ENCODE measurements at regions not wholly inside any gene's neighbourhood (a gene's known extent, or its start where the extent isn't known, plus 50 kb on each side); places are given as distances from the start of the nearest gene placed in this dataset.

GRCh38 chr12:74317741-74318140 is 219.9 kb upstream of the ATXN7L3B start:
- H3K27ac ChIP-seq (ENCODE audit: low read length): no peak overlapping the region
- no peaks in the 10 kb centered on the region for H3K9me3 ChIP-seq (replicated peaks; ENCODE audit: insufficient read depth, low read length)
- H3K4me1 ChIP-seq (ENCODE audit: low read length): no peaks in the 10 kb centered on the region
- H2AFZ ChIP-seq (ENCODE audit: low read length): no peak overlapping the region
- H3K4me2 ChIP-seq (ENCODE audit: low read depth, low read length): no peak overlapping the region
- no peaks in the 10 kb centered on the region for H3K27me3 ChIP-seq (replicated peaks; ENCODE audit: insufficient read depth, low read length)
- no peaks in the 10 kb centered on the region for H3F3A ChIP-seq (ENCODE audit: insufficient read depth, low read length)
- H3K9ac ChIP-seq (ENCODE audit: low read length): no peak overlapping the region
- TF ChIP-seq EZH2 (optimal IDR thresholded peaks at IDR 0.05; ENCODE audit: low read depth, low read length) (no peak), EZH2phosphoT487 (IDR thresholded peaks at IDR 0.05; ENCODE audit: low read length) (no peak)
- TF ChIP-seq, protein P1, sequence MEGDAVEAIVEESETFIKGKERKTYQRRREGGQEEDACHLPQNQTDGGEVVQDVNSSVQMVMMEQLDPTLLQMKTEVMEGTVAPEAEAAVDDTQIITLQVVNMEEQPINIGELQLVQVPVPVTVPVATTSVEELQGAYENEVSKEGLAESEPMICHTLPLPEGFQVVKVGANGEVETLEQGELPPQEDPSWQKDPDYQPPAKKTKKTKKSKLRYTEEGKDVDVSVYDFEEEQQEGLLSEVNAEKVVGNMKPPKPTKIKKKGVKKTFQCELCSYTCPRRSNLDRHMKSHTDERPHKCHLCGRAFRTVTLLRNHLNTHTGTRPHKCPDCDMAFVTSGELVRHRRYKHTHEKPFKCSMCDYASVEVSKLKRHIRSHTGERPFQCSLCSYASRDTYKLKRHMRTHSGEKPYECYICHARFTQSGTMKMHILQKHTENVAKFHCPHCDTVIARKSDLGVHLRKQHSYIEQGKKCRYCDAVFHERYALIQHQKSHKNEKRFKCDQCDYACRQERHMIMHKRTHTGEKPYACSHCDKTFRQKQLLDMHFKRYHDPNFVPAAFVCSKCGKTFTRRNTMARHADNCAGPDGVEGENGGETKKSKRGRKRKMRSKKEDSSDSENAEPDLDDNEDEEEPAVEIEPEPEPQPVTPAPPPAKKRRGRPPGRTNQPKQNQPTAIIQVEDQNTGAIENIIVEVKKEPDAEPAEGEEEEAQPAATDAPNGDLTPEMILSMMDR (IDR thresholded peaks at IDR 0.05; ENCODE audit: low read length): no peak
- no peaks in the 10 kb centered on the region for H3K79me2 ChIP-seq (ENCODE audit: low read length)
- no peaks in the 10 kb centered on the region for H4K20me1 ChIP-seq (ENCODE audit: insufficient read depth, low read length)
- H3K9me2 ChIP-seq (replicated peaks; ENCODE audit: insufficient read depth, low read length): no peaks in the 10 kb centered on the region
- H3K4me3 ChIP-seq (ENCODE audit: low read length): no peak overlapping the region
- H3K36me3 ChIP-seq (replicated peaks; ENCODE audit: insufficient read depth, low read length): no peaks in the 10 kb centered on the region
- no peak for DNase-seq

DNA sequence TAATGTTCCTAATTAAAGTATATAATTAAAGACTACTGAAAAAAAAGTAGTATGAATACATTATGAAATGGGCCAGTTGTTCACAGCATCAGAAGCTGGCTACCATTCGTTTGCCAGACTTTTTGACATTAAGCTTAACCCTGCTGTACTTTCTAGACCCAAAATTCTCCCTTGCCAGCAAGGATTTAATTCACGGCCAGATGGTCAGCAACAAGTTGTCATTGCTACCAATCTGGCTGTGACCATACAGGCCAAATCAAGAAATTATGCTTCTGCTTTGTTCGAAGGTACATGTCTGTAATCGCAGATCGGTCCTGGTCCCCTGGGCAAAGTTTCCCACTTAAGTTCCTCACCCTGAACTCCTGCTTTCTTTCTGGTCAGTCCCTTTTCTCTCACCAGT is 217.7 kb upstream of the ATXN7L3B start:
- DNase-seq: no peak
- Histone ChIP-seq H3K4me2 (ENCODE audit: low read depth, low read length) (no peak overlapping the region), H3K27ac (ENCODE audit: low read length) (no peak overlapping the region), H3K36me3 (replicated peaks; ENCODE audit: insufficient read depth, low read length) (no peaks in the 10 kb centered on the region), H2AFZ (ENCODE audit: low read length) (no peak overlapping the region), H3K9me3 (replicated peaks; ENCODE audit: insufficient read depth, low read length) (no peaks in the 10 kb centered on the region), H3K27me3 (replicated peaks; ENCODE audit: insufficient read depth, low read length) (no peaks in the 10 kb centered on the region), H3K4me1 (ENCODE audit: low read length) (no peaks in the 10 kb centered on the region), H3K4me3 (ENCODE audit: low read length) (no peak overlapping the region), H3K9me2 (replicated peaks; ENCODE audit: insufficient read depth, low read length) (no peaks in the 10 kb centered on the region), H3F3A (ENCODE audit: insufficient read depth, low read length) (no peaks in the 10 kb centered on the region), H3K79me2 (ENCODE audit: low read length) (no peaks in the 10 kb centered on the region), H4K20me1 (ENCODE audit: insufficient read depth, low read length) (no peaks in the 10 kb centered on the region), H3K9ac (ENCODE audit: low read length) (no peak overlapping the region)
- TF ChIP-seq, protein P1 (IDR thresholded peaks at IDR 0.05; ENCODE audit: low read length): no peak
- TF ChIP-seq EZH2phosphoT487 (IDR thresholded peaks at IDR 0.05; ENCODE audit: low read length) (no peak), EZH2 (optimal IDR thresholded peaks at IDR 0.05; ENCODE audit: low read depth, low read length) (no peak)

GRCh38 chr12:74321381-74321780 is 216.3 kb upstream of the ATXN7L3B start:
- H3K79me2 ChIP-seq (ENCODE audit: low read length): no peaks in the 10 kb centered on the region
- H2AFZ ChIP-seq (ENCODE audit: low read length): no peak overlapping the region
- H3K4me3 ChIP-seq (ENCODE audit: low read length): no peak overlapping the region
- no peaks in the 10 kb centered on the region for H3K27me3 ChIP-seq (replicated peaks; ENCODE audit: insufficient read depth, low read length)
- no peak for TF ChIP-seq EZH2 (optimal IDR thresholded peaks at IDR 0.05; ENCODE audit: low read depth, low read length)
- no peak for TF ChIP-seq EZH2phosphoT487 (IDR thresholded peaks at IDR 0.05; ENCODE audit: low read length)
- no peak overlapping the region for H3K4me2 ChIP-seq (ENCODE audit: low read depth, low read length)
- H3K9ac ChIP-seq (ENCODE audit: low read length): no peak overlapping the region
- DNase-seq: no peak
- no peaks in the 10 kb centered on the region for H3K9me2 ChIP-seq (replicated peaks; ENCODE audit: insufficient read depth, low read length)
- no peaks in the 10 kb centered on the region for H3K9me3 ChIP-seq (replicated peaks; ENCODE audit: insufficient read depth, low read length)
- H3K36me3 ChIP-seq (replicated peaks; ENCODE audit: insufficient read depth, low read length): no peaks in the 10 kb centered on the region
- H3F3A ChIP-seq (ENCODE audit: insufficient read depth, low read length): no peaks in the 10 kb centered on the region
- no peaks in the 10 kb centered on the region for H3K4me1 ChIP-seq (ENCODE audit: low read length)
- H3K27ac ChIP-seq (ENCODE audit: low read length): no peak overlapping the region
- H4K20me1 ChIP-seq (ENCODE audit: insufficient read depth, low read length): no peaks in the 10 kb centered on the region

- Histone ChIP-seq H3K4me3 (ENCODE audit: low read length) (no peak overlapping the region), H3K4me1 (ENCODE audit: low read length) (no peaks in the 10 kb centered on the region), H3K27ac (ENCODE audit: low read length) (no peak overlapping the region), H3K27me3 (replicated peaks; ENCODE audit: insufficient read depth, low read length) (no peaks in the 10 kb centered on the region), H3K4me2 (ENCODE audit: low read depth, low read length) (no peak overlapping the region), H3K9ac (ENCODE audit: low read length) (no peak overlapping the region), H4K20me1 (ENCODE audit: insufficient read depth, low read length) (no peaks in the 10 kb centered on the region), H3K79me2 (ENCODE audit: low read length) (no peaks in the 10 kb centered on the region), H3K36me3 (replicated peaks; ENCODE audit: insufficient read depth, low read length) (no peaks in the 10 kb centered on the region), H2AFZ (ENCODE audit: low read length) (no peak overlapping the region), H3F3A (ENCODE audit: insufficient read depth, low read length) (no peaks in the 10 kb centered on the region), H3K9me2 (replicated peaks; ENCODE audit: insufficient read depth, low read length) (no peaks in the 10 kb centered on the region), H3K9me3 (replicated peaks; ENCODE audit: insufficient read depth, low read length) (no peaks in the 10 kb centered on the region)
- DNase-seq: no peak
- TF ChIP-seq EZH2 (optimal IDR thresholded peaks at IDR 0.05; ENCODE audit: low read depth, low read length): no peak
- TF ChIP-seq, protein P1 (IDR thresholded peaks at IDR 0.05; ENCODE audit: low read length): no peak
- no peak for TF ChIP-seq EZH2phosphoT487 (IDR thresholded peaks at IDR 0.05; ENCODE audit: low read length)
Measured at GRCh38 chr12:74322792-74323191, 214.8 kb upstream of the ATXN7L3B start.

Data from MM.1S (cell line).